MM.1S (cell line): ENCODE measurements at regions not wholly inside any gene's neighbourhood (a gene's known extent, or its start where the extent isn't known, plus 50 kb on each side); places are given as distances from the start of the nearest gene placed in this dataset.

ENCODE experiments used
- EZH2phosphoT487 ChIP-seq: fragments of 300-600 bp; sonication (generic); IDR thresholded peaks from 2 replicates; pipeline ENCODE4 v1.6.1; 2018; ENCODE audit warnings: antibody characterized with exemption, low read length
- TF ChIP-seq, protein P1 (sequence below): fragments of 300-600 bp; sonication (generic); IDR thresholded peaks from 2 replicates; pipeline ENCODE4 v1.5.1; 2016; ENCODE audit warnings: antibody characterized with exemption, low read length, mixed read lengths

DNA sequence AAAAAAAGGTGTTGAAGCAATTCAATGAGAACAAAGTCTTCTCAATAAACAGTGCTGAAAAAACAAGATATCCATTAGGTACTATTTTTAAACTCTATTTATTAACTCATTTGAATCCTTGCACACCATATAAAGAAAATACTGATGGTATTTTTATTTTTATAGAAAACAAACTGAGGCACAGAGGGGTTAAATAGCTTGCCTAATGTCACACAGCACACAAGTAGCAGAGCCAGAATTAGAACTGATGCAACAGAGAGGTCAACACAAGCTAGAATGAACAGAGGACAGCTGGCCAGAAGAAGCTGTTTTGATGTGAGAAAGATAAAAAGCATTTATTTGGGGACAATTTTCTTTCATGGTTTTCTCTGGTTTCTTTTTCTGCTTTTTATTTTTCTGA, 99.4 kb upstream of the RGPD4 start:
- TF ChIP-seq, protein P1, sequence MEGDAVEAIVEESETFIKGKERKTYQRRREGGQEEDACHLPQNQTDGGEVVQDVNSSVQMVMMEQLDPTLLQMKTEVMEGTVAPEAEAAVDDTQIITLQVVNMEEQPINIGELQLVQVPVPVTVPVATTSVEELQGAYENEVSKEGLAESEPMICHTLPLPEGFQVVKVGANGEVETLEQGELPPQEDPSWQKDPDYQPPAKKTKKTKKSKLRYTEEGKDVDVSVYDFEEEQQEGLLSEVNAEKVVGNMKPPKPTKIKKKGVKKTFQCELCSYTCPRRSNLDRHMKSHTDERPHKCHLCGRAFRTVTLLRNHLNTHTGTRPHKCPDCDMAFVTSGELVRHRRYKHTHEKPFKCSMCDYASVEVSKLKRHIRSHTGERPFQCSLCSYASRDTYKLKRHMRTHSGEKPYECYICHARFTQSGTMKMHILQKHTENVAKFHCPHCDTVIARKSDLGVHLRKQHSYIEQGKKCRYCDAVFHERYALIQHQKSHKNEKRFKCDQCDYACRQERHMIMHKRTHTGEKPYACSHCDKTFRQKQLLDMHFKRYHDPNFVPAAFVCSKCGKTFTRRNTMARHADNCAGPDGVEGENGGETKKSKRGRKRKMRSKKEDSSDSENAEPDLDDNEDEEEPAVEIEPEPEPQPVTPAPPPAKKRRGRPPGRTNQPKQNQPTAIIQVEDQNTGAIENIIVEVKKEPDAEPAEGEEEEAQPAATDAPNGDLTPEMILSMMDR: no peak
- no peak for TF ChIP-seq EZH2phosphoT487
